ENCODE measurements at regions not wholly inside any gene's neighbourhood (a gene's known extent, or its start where the extent isn't known, plus 50 kb on each side); places are given as distances from the start of the nearest gene placed in this dataset.

DNA sequence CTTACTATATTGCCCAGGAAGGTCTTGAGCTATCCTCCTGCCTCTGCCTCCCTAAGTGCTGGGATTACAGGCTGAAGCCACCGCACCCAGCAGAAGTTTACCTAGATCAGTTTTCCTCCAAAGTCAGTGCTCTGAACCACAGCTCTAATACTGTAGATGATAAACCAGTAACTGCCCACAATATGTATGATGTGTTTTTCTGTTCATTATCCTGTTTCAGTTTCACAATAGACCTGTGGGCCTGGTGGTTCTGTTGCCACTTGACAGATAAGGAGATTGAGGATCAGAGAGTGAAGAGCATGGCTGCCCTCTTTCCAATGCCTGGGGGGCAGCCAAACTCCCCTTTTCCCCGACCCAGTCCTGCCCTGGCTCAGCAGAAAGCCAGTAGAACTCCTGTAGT is 87.0 kb downstream of the EFNB1 start:
- H3K9me3 ChIP-seq: no peaks in the 10 kb centered on the region
- intact Hi-C loops (cut with DNase I): no loop called here
- TF ChIP-seq EP300 (IDR thresholded peaks at IDR 0.05) (no peak), POLR2AphosphoS5 (IDR thresholded peaks at IDR 0.05) (no peak), POLR2A (IDR thresholded peaks at IDR 0.05) (no peak)
- TF ChIP-seq, protein P1, sequence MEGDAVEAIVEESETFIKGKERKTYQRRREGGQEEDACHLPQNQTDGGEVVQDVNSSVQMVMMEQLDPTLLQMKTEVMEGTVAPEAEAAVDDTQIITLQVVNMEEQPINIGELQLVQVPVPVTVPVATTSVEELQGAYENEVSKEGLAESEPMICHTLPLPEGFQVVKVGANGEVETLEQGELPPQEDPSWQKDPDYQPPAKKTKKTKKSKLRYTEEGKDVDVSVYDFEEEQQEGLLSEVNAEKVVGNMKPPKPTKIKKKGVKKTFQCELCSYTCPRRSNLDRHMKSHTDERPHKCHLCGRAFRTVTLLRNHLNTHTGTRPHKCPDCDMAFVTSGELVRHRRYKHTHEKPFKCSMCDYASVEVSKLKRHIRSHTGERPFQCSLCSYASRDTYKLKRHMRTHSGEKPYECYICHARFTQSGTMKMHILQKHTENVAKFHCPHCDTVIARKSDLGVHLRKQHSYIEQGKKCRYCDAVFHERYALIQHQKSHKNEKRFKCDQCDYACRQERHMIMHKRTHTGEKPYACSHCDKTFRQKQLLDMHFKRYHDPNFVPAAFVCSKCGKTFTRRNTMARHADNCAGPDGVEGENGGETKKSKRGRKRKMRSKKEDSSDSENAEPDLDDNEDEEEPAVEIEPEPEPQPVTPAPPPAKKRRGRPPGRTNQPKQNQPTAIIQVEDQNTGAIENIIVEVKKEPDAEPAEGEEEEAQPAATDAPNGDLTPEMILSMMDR (IDR thresholded peaks at IDR 0.05): no peak
- H3K27ac ChIP-seq: no peak overlapping the region
- H3K4me3 ChIP-seq: no peak overlapping the region
- H3K27me3 ChIP-seq: no peaks in the 10 kb centered on the region
- peaks cover 0 to 7% (median 6%) of the 10 kb centered on the region in 4 donors for H3K4me1 ChIP-seq
- WGBS, 2 donors: 63 to 74% methylated on average over 2 of the region's 2 CpGs
- DNase-seq: no peak
- no peaks in the 10 kb centered on the region for H3K36me3 ChIP-seq

- DNase-seq: no peak
- H3K27me3 ChIP-seq: no peaks in the 10 kb centered on the region
- 77 to 79% methylated on average over 8 of the region's 8 CpGs for WGBS, 2 donors
- no peak overlapping the region for H3K27ac ChIP-seq
- intact Hi-C loops (cut with DNase I): no loop called here
- H3K4me1 ChIP-seq: peaks cover 0 to 7% (median 6%) of the 10 kb centered on the region in 4 donors
- no peak overlapping the region for H3K4me3 ChIP-seq
- H3K36me3 ChIP-seq: no peaks in the 10 kb centered on the region
- no peak for TF ChIP-seq POLR2AphosphoS5 (IDR thresholded peaks at IDR 0.05)
- TF ChIP-seq POLR2A (IDR thresholded peaks at IDR 0.05): no peak
- TF ChIP-seq EP300 (IDR thresholded peaks at IDR 0.05): no peak
- TF ChIP-seq, protein P1 (IDR thresholded peaks at IDR 0.05): no peak
- no peaks in the 10 kb centered on the region for H3K9me3 ChIP-seq
Observed at GRCh38 chrX:68914479-68914946, 85.7 kb downstream of the EFNB1 start.

DNA sequence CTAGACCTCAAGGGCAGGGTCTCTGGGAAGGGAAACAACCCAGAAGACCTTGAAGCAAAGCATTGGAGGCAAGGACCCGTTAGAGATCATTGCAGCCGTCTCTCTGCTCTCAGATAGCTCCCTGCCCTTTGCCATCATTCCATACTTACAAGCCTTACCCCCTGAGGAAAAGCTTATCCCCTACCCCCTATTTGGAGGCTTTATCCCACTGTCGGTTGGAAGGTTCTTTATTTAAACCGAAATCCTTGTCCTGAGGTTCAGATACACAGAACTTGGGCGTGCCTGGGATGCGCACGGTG is 84.4 kb downstream of the EFNB1 start:
- intact Hi-C loops (cut with DNase I): no loop called here
- Histone ChIP-seq H3K27ac (no peak overlapping the region), H3K4me3 (no peak overlapping the region), H3K9me3 (no peaks in the 10 kb centered on the region), H3K4me1 (peaks cover 0 to 7% (median 6%) of the 10 kb centered on the region in 4 donors), H3K36me3 (no peaks in the 10 kb centered on the region), H3K27me3 (no peaks in the 10 kb centered on the region)
- WGBS, 2 donors: 89 to 91% methylated on average over 7 of the region's 7 CpGs
- DNase-seq: no peak
- TF ChIP-seq EP300 (IDR thresholded peaks at IDR 0.05) (no peak), POLR2AphosphoS5 (IDR thresholded peaks at IDR 0.05) (no peak), POLR2A (IDR thresholded peaks at IDR 0.05) (no peak)
- TF ChIP-seq, protein P1 (IDR thresholded peaks at IDR 0.05): no peak

- TF ChIP-seq EP300 (IDR thresholded peaks at IDR 0.05) (no peak), POLR2AphosphoS5 (IDR thresholded peaks at IDR 0.05) (no peak), POLR2A (IDR thresholded peaks at IDR 0.05) (no peak)
- TF ChIP-seq, protein P1 (IDR thresholded peaks at IDR 0.05): no peak
- Histone ChIP-seq H3K4me3 (no peak overlapping the region), H3K9me3 (no peaks in the 10 kb centered on the region), H3K27ac (peak overlapping the region in 2 of 4 donors; percentile 23 to 39), H3K4me1 (peaks cover 0 to 7% (median 6%) of the 10 kb centered on the region in 4 donors), H3K27me3 (no peaks in the 10 kb centered on the region), H3K36me3 (no peaks in the 10 kb centered on the region)
- DNase-seq: no peak
- WGBS, 2 donors: 48 to 86% methylated on average over 26 of the region's 26 CpGs
- intact Hi-C loops (cut with DNase I): no loop called here
Observed at GRCh38 chrX:68912113-68912512, 83.3 kb downstream of the EFNB1 start.

DNA sequence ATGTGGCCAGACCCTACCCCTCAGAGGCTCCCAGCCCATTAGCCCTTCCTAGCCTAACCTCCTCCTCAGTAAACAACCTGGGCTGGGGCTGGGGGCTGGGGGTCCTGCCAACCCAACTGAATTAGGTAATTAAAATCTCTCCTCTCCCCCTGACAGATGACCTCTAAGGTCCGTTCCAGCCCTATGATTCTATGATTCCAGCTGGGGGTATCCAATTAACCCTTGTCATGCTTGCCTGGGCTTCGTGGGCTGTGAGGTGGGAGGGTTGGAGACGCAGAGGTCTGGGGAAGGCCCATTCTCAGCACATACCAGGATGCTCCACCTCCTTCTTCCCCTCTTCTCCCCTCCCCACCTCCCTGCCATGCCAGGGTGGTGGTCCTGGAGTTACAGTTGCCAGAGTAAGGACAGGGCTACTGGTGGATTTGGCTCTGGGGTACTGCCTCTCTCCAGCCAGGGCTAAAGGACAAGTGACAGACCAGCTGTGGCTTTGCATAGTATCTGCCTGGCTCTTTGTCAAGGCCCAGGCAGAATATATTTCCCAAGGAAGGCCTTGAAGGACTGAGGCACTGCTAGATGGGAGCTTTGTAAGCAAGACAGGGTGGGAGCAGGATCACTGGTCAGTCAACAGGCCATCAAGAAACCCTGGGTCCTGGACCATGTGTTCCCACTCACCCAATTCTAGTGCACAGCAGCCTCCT is 82.1 kb downstream of the EFNB1 start:
- no peak overlapping the region for H3K27ac ChIP-seq
- DNase-seq: no peak
- no peak for TF ChIP-seq EP300 (IDR thresholded peaks at IDR 0.05)
- no peak for TF ChIP-seq POLR2AphosphoS5 (IDR thresholded peaks at IDR 0.05)
- TF ChIP-seq, protein P1 (IDR thresholded peaks at IDR 0.05): no peak
- no peak for TF ChIP-seq POLR2A (IDR thresholded peaks at IDR 0.05)
- H3K36me3 ChIP-seq: no peaks in the 10 kb centered on the region
- no peak overlapping the region for H3K4me3 ChIP-seq
- peaks cover 0 to 7% (median 6%) of the 10 kb centered on the region in 4 donors for H3K4me1 ChIP-seq
- no peaks in the 10 kb centered on the region for H3K27me3 ChIP-seq
- intact Hi-C loops (cut with DNase I): no loop called here
- no peaks in the 10 kb centered on the region for H3K9me3 ChIP-seq
- WGBS, 2 donors: 84 to 87% methylated on average over 3 of the region's 3 CpGs

Measured in sigmoid colon (tissue), 6 donors.